Glutamatergic neuron (in vitro differentiated cells): ENCODE measurements at regions not wholly inside any gene's neighbourhood (a gene's known extent, or its start where the extent isn't known, plus 50 kb on each side); places are given as distances from the start of the nearest gene placed in this dataset.
A peak's percentile ranks its signal among the peaks of the same experiment; 100 is the strongest.

Experiments used
- DNase-seq: peaks from one replicate; pipeline ENCODE4 v3.0.0; 2022
- H3K27ac Mint-ChIP-seq: one replicate; pipeline ENCODE4 v1.8.0; 2020; ENCODE audit warnings: mild to moderate bottlenecking, mixed read lengths, inconsistent platforms; ENCODE audit not compliant: unreplicated experiment
- H3K27me3 Mint-ChIP-seq: one replicate; pipeline ENCODE4 v1.8.0; 2020; ENCODE audit warnings: mild to moderate bottlenecking, moderate library complexity, mixed read lengths, inconsistent platforms; ENCODE audit not compliant: unreplicated experiment
- H3K36me3 Mint-ChIP-seq: one replicate; pipeline ENCODE4 v1.8.0; 2020; ENCODE audit warnings: mild to moderate bottlenecking, mixed read lengths, inconsistent platforms; ENCODE audit not compliant: unreplicated experiment
- H3K4me1 Mint-ChIP-seq: one replicate; pipeline ENCODE4 v1.8.0; 2020; ENCODE audit warnings: mild to moderate bottlenecking, low read depth, mixed read lengths, inconsistent platforms; ENCODE audit not compliant: unreplicated experiment
- H3K4me3 Mint-ChIP-seq: one replicate; pipeline ENCODE4 v1.8.0; 2020; ENCODE audit warnings: mild to moderate bottlenecking, mixed read lengths, inconsistent platforms; ENCODE audit not compliant: unreplicated experiment
- H3K9me3 Mint-ChIP-seq: one replicate; pipeline ENCODE4 v1.8.0; 2020; ENCODE audit warnings: mild to moderate bottlenecking, moderate library complexity, mixed read lengths, inconsistent platforms; ENCODE audit not compliant: unreplicated experiment
- CTCF ChIP-seq: fragments of 200-600 bp; sonication (generic); IDR thresholded peaks from one replicate; pipeline ENCODE4 v1.5.0; 2021; ENCODE audit not compliant: partially characterized antibody, unreplicated experiment

DNA sequence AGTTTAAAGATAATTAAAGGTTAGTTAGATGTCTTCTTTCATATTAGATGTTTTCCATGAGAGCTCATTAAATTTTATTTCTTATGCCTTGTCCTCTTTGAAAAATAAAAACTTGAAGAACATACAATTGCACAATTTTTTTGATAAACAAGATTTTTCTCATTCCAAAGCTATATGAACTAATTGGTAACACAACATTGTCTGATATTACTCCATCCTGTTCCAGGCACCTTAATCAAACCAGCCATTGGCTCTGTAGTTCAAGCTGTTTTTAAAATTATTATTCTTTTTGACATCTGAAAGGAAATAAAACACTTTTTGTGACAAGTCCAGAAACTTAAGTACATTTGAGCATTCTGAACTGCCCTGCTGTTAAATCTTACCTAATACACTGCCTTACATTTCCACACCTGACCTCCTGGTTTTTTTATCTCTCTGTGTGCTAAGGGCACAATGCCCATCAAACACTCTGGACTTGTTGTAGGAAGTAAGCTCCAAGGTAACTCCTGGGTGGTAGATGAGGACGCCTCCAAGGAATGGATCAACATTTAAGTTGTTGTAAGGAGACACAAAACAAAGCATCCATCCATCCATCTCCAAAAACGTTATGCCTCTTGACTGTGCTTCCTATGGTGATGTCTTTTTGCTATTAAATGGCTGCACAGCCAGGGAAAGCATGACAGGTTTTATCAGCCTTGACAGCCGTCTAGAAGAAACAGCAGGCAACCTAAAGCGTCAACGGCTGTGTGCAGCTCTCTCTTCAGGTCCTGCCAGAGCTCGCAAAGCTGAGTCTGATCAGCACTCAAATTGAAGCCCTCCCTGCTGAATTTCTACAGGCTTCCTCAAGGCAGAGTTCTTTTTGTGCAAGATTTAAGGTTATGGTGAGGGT, 449.9 kb upstream of the FLRT2 start:
- peaks cover 4% of the 10 kb centered on the region for H3K9me3 Mint-ChIP-seq
- TF ChIP-seq CTCF: no peak
- peaks cover 4% of the 10 kb centered on the region for H3K27me3 Mint-ChIP-seq
- no peak overlapping the region for H3K4me3 Mint-ChIP-seq
- H3K27ac Mint-ChIP-seq: peak overlapping the region; percentile 73
- peak; percentile 19 for DNase-seq
- peaks cover 20% of the 10 kb centered on the region for H3K4me1 Mint-ChIP-seq
- peaks cover 5% of the 10 kb centered on the region for H3K36me3 Mint-ChIP-seq

DNA sequence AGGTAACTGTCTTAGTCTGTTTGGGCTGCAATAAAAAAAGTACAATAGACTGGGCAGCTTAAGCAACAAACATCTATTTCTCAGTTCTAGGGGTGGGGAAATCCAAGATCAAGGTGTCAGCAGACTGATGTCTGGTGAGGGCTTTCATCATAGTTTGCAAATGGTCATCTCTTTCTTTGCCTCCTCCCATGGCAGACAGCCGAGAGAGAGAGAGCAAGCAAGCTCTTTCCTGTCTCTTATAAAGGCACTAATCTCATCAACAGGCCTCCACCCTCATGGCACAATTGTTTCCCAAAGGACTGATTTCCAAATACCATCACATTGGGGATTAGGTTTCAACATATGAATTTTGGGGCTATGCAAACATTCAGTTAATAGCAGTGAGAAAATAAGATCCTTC, 445.6 kb upstream of the FLRT2 start:
- Mint-ChIP-seq H3K4me3 (no peak overlapping the region), H3K27ac (no peak overlapping the region), H3K4me1 (peaks cover 18% of the 10 kb centered on the region), H3K9me3 (peaks cover 4% of the 10 kb centered on the region), H3K36me3 (peaks cover 5% of the 10 kb centered on the region), H3K27me3 (peaks cover 4% of the 10 kb centered on the region)
- DNase-seq: no peak
- no peak for TF ChIP-seq CTCF

GRCh38 chr14:85085981-85086380, 444.0 kb upstream of the FLRT2 start:
- peaks cover 1% of the 10 kb centered on the region for H3K9me3 Mint-ChIP-seq
- H3K4me1 Mint-ChIP-seq: peaks cover 10% of the 10 kb centered on the region
- peaks cover 4% of the 10 kb centered on the region for H3K27me3 Mint-ChIP-seq
- DNase-seq: no peak
- H3K36me3 Mint-ChIP-seq: peaks cover 5% of the 10 kb centered on the region
- TF ChIP-seq CTCF: no peak
- no peak overlapping the region for H3K4me3 Mint-ChIP-seq
- H3K27ac Mint-ChIP-seq: no peak overlapping the region

- peaks cover 6% of the 10 kb centered on the region for H3K4me1 Mint-ChIP-seq
- TF ChIP-seq CTCF: no peak
- DNase-seq: no peak
- no peaks in the 10 kb centered on the region for H3K36me3 Mint-ChIP-seq
- H3K9me3 Mint-ChIP-seq: no peaks in the 10 kb centered on the region
- no peak overlapping the region for H3K27ac Mint-ChIP-seq
- no peak overlapping the region for H3K4me3 Mint-ChIP-seq
- peaks cover 1% of the 10 kb centered on the region for H3K27me3 Mint-ChIP-seq
Observed at GRCh38 chr14:85087201-85087600, 442.7 kb upstream of the FLRT2 start.

- Mint-ChIP-seq H3K27ac (no peak overlapping the region), H3K9me3 (no peaks in the 10 kb centered on the region), H3K27me3 (no peaks in the 10 kb centered on the region), H3K36me3 (no peaks in the 10 kb centered on the region), H3K4me1 (no peaks in the 10 kb centered on the region), H3K4me3 (no peak overlapping the region)
- TF ChIP-seq CTCF: no peak
- no peak for DNase-seq
Observed at GRCh38 chr14:85088192-85088591, 441.8 kb upstream of the FLRT2 start.
